Left ventricle myocardium inferior (tissue), 1 donor: ENCODE measurements at regions not wholly inside any gene's neighbourhood (a gene's known extent, or its start where the extent isn't known, plus 50 kb on each side); places are given as distances from the start of the nearest gene placed in this dataset.

ENCODE experiments used
- DNase-seq: peaks from one replicate; pipeline ENCODE4 v3.0.0-alpha.2; 2020
- H3K27ac ChIP-seq: fragments of 200-600 bp; replicated peaks from 2 replicates; pipeline ENCODE4 v1.8.0; 2021
- H3K27me3 ChIP-seq: fragments of 200-600 bp; 2 replicates; pipeline ENCODE4 v1.8.0; 2021; ENCODE audit warnings: low read depth
- H3K36me3 ChIP-seq: fragments of 200-600 bp; 2 replicates; pipeline ENCODE4 v1.8.0; 2021
- H3K4me1 ChIP-seq: fragments of 200-600 bp; 2 replicates; pipeline ENCODE4 v1.8.0; 2021
- H3K4me3 ChIP-seq: fragments of 200-600 bp; 2 replicates; pipeline ENCODE4 v1.8.0; 2021; ENCODE audit warnings: mild to moderate bottlenecking, moderate library complexity
- H3K9me3 ChIP-seq: fragments of 200-600 bp; replicated peaks from 2 replicates; pipeline ENCODE4 v1.8.0; 2021
- intact Hi-C: fragments of 100-400 bp; cut with micrococcal nuclease; formaldehyde crosslinking; loops from one replicate; pipeline ENCODE4 v1.11.0; 2022
- TF ChIP-seq, protein P1 (sequence below): fragments of 200-600 bp; IDR thresholded peaks from 2 replicates; pipeline ENCODE4 v1.8.0; 2021; ENCODE audit warnings: antibody characterized with exemption, mild to moderate bottlenecking, borderline replicate concordance
- donor health status: DM: no; HTN: yes; CAD: no; lungs with severe emphysema.

- Histone ChIP-seq H3K4me3 (no peak overlapping the region), H3K36me3 (no peaks in the 10 kb centered on the region), H3K9me3 (peaks cover 33% of the 10 kb centered on the region), H3K4me1 (no peaks in the 10 kb centered on the region), H3K27ac (no peak overlapping the region), H3K27me3 (no peaks in the 10 kb centered on the region)
- DNase-seq = no peak
- intact Hi-C loops = no loop called here
- TF ChIP-seq, protein P1, sequence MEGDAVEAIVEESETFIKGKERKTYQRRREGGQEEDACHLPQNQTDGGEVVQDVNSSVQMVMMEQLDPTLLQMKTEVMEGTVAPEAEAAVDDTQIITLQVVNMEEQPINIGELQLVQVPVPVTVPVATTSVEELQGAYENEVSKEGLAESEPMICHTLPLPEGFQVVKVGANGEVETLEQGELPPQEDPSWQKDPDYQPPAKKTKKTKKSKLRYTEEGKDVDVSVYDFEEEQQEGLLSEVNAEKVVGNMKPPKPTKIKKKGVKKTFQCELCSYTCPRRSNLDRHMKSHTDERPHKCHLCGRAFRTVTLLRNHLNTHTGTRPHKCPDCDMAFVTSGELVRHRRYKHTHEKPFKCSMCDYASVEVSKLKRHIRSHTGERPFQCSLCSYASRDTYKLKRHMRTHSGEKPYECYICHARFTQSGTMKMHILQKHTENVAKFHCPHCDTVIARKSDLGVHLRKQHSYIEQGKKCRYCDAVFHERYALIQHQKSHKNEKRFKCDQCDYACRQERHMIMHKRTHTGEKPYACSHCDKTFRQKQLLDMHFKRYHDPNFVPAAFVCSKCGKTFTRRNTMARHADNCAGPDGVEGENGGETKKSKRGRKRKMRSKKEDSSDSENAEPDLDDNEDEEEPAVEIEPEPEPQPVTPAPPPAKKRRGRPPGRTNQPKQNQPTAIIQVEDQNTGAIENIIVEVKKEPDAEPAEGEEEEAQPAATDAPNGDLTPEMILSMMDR = no peak
Observed at GRCh38 chr4:138616775-138617174, 374.6 kb upstream of the SLC7A11 start.

DNA sequence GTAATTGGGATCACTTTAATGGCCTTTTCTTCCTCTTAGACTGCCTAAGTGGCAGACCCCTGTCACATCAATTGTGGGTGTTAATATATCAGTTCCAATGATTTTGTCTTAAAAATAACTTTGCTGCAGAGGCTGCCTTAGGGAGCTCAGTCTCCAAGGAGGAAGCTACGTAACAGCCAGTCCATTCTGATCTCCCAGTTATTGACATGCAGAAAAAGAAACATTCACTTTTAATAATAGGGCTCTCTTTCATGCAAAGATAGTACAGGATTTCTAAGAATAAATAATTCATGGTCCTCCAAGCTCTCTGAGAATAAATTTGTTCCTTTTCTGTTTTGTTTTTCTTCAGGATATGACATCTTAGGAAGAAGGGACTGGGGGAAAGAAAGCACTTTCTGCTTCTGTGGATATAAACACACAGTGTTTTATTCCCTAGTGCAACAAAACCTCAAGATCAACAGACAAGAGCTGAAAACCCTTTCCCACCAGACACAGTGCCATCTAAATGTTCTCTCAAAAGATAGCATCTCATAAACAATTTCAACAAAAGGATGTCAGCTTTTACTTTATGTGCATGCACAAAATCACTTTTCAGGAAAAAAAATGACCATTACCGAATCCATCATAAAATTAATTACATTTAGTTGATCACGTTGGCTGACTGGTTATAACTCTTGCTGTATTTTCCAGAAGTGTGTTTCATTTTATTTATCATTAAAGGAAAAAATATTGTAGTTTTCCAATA lies 372.4 kb upstream of the SLC7A11 start:
- Histone ChIP-seq H3K27ac (no peak overlapping the region), H3K4me3 (no peak overlapping the region), H3K9me3 (peaks cover 23% of the 10 kb centered on the region), H3K27me3 (no peaks in the 10 kb centered on the region), H3K4me1 (peaks cover 8% of the 10 kb centered on the region), H3K36me3 (no peaks in the 10 kb centered on the region)
- TF ChIP-seq, protein P1 = no peak
- no peak for DNase-seq
- intact Hi-C loops = no loop called here

DNA sequence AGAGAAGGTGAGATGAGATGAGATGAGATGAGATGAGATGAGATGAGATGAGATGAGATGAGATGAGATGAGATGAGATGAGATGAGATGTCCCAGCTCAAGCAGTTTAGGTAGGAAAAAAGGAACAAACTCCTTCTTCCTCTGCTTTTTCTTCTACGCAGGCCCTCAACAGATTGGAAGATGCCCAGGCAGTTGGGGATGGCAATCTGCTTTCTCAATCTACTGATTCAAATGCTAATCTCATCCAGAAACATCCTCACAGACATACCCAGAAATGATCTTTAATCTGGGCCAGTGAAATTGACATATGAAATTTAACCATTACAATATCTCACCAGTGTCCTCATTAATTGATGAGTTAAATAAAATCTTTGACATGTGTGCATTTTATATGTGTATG lies 370.3 kb upstream of the SLC7A11 start:
- TF ChIP-seq, protein P1 = no peak
- no peak for DNase-seq
- intact Hi-C loops = no loop called here
- Histone ChIP-seq H3K36me3 (no peaks in the 10 kb centered on the region), H3K27ac (no peak overlapping the region), H3K27me3 (no peaks in the 10 kb centered on the region), H3K9me3 (peaks cover 14% of the 10 kb centered on the region), H3K4me3 (no peak overlapping the region), H3K4me1 (peaks cover 11% of the 10 kb centered on the region)

- no peak for DNase-seq
- peaks cover 11% of the 10 kb centered on the region for H3K4me1 ChIP-seq
- H3K4me3 ChIP-seq = no peak overlapping the region
- H3K27ac ChIP-seq = no peak overlapping the region
- peaks cover 14% of the 10 kb centered on the region for H3K9me3 ChIP-seq
- TF ChIP-seq, protein P1 = no peak
- H3K27me3 ChIP-seq = no peaks in the 10 kb centered on the region
- H3K36me3 ChIP-seq = no peaks in the 10 kb centered on the region
- intact Hi-C loops = no loop called here
Observed at GRCh38 chr4:138611721-138612120, 369.6 kb upstream of the SLC7A11 start.

DNA sequence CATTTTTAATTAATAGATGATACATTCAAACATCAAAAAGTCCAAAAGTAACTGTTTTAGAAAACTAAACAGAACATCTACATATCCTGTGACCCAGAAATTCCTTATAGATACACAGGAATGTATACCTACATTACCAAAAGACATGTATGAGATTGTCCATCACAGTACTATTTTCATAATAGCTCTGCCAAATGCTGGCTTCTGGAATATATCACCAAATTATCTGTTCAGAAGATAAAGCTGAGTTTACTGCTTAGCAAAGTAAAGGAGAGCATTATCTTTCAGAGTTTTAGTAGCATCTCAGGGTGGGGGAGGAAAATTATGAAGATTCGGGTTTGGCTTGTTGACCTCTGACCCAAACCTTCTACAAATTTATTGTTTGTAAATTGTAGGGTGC lies 368.9 kb upstream of the SLC7A11 start:
- intact Hi-C loops = no loop called here
- Histone ChIP-seq H3K27me3 (no peaks in the 10 kb centered on the region), H3K4me3 (no peak overlapping the region), H3K27ac (no peak overlapping the region), H3K9me3 (peaks cover 9% of the 10 kb centered on the region), H3K36me3 (no peaks in the 10 kb centered on the region), H3K4me1 (peaks cover 11% of the 10 kb centered on the region)
- TF ChIP-seq, protein P1 = no peak
- DNase-seq = no peak
